ENCODE measurements at regions not wholly inside any gene's neighbourhood (a gene's known extent, or its start where the extent isn't known, plus 50 kb on each side); places are given as distances from the start of the nearest gene placed in this dataset.

Small RNAs in the stretch of these regions (small RNA-seq; reads per million reads assigned to genes)
- gene RF00100, result 814 to 1,052 reads per million in 2 donors
- 0 to 0.19 reads per million in 2 donors for gene RNU1-59P
